ENCODE measurements at regions not wholly inside any gene's neighbourhood (a gene's known extent, or its start where the extent isn't known, plus 50 kb on each side); places are given as distances from the start of the nearest gene placed in this dataset.

- H3K4me3 ChIP-seq (ENCODE audit: low read depth, low read length, poor library complexity, severe bottlenecking), result no peak overlapping the region
- TF ChIP-seq EZH2 (IDR thresholded peaks at IDR 0.05; ENCODE audit: borderline replicate concordance, low read depth, low read length, poor library complexity, severe bottlenecking) (no peak), CTCF (conservative IDR thresholded peaks at IDR 0.05; ENCODE audit: low read depth, low read length) (no peak)
- H3K27me3 ChIP-seq (replicated peaks; ENCODE audit: insufficient read depth, low read depth, low read length, poor library complexity), result peaks cover 6% of the 10 kb centered on the region
- no peak overlapping the region for H3K27ac ChIP-seq (ENCODE audit: low read depth, low read length, poor library complexity, severe bottlenecking)
- H3K36me3 ChIP-seq (ENCODE audit: insufficient read depth, low read length, poor library complexity, severe bottlenecking), result no peaks in the 10 kb centered on the region
- POLR2A ChIA-PET (ENCODE audit: low non-redundant PET), result no interaction called here
- BruUV-seq (replicated peaks), result no TSS peak
- H3K9me3 ChIP-seq (ENCODE audit: low read depth, low read length, poor library complexity, severe bottlenecking), result no peaks in the 10 kb centered on the region
- no peaks in the 10 kb centered on the region for H3K4me1 ChIP-seq (ENCODE audit: insufficient read depth, low read length, poor library complexity, severe bottlenecking)
- intact Hi-C loops (cut with micrococcal nuclease; ENCODE audit: unreplicated experiment), result no loop called here
- CTCF ChIA-PET, result no interaction called here
- no peak for DNase-seq (ENCODE audit: low spot score)
These were observed 308.9 kb upstream of the MPDZ start for GRCh38 chr9:13588151-13589033.

GRCh38 chr9:13587571-13587970, 308.1 kb upstream of the MPDZ start:
- no peaks in the 10 kb centered on the region for H3K36me3 ChIP-seq (ENCODE audit: insufficient read depth, low read length, poor library complexity, severe bottlenecking)
- H3K9me3 ChIP-seq (ENCODE audit: low read depth, low read length, poor library complexity, severe bottlenecking), result no peaks in the 10 kb centered on the region
- CTCF ChIA-PET, result no interaction called here
- no TSS peak for BruUV-seq (replicated peaks)
- intact Hi-C loops (cut with micrococcal nuclease; ENCODE audit: unreplicated experiment), result no loop called here
- H3K4me1 ChIP-seq (ENCODE audit: insufficient read depth, low read length, poor library complexity, severe bottlenecking), result no peaks in the 10 kb centered on the region
- POLR2A ChIA-PET (ENCODE audit: low non-redundant PET), result no interaction called here
- no peak for TF ChIP-seq CTCF (conservative IDR thresholded peaks at IDR 0.05; ENCODE audit: low read depth, low read length)
- no peak for TF ChIP-seq EZH2 (IDR thresholded peaks at IDR 0.05; ENCODE audit: borderline replicate concordance, low read depth, low read length, poor library complexity, severe bottlenecking)
- H3K27ac ChIP-seq (ENCODE audit: low read depth, low read length, poor library complexity, severe bottlenecking), result no peak overlapping the region
- no peak for DNase-seq (ENCODE audit: low spot score)
- H3K4me3 ChIP-seq (ENCODE audit: low read depth, low read length, poor library complexity, severe bottlenecking), result no peak overlapping the region
- peaks cover 6% of the 10 kb centered on the region for H3K27me3 ChIP-seq (replicated peaks; ENCODE audit: insufficient read depth, low read depth, low read length, poor library complexity)

GRCh38 chr9:13586587-13587374, 307.3 kb upstream of the MPDZ start:
- TF ChIP-seq CTCF (conservative IDR thresholded peaks at IDR 0.05; ENCODE audit: low read depth, low read length) (no peak), EZH2 (IDR thresholded peaks at IDR 0.05; ENCODE audit: borderline replicate concordance, low read depth, low read length, poor library complexity, severe bottlenecking) (no peak)
- intact Hi-C loops (cut with micrococcal nuclease; ENCODE audit: unreplicated experiment), result no loop called here
- no TSS peak for BruUV-seq (replicated peaks)
- Histone ChIP-seq H3K4me3 (ENCODE audit: low read depth, low read length, poor library complexity, severe bottlenecking) (no peak overlapping the region), H3K36me3 (ENCODE audit: insufficient read depth, low read length, poor library complexity, severe bottlenecking) (no peaks in the 10 kb centered on the region), H3K27me3 (replicated peaks; ENCODE audit: insufficient read depth, low read depth, low read length, poor library complexity) (peaks cover 6% of the 10 kb centered on the region), H3K9me3 (ENCODE audit: low read depth, low read length, poor library complexity, severe bottlenecking) (no peaks in the 10 kb centered on the region), H3K27ac (ENCODE audit: low read depth, low read length, poor library complexity, severe bottlenecking) (no peak overlapping the region), H3K4me1 (ENCODE audit: insufficient read depth, low read length, poor library complexity, severe bottlenecking) (no peaks in the 10 kb centered on the region)
- DNase-seq (ENCODE audit: low spot score), result no peak
- POLR2A ChIA-PET (ENCODE audit: low non-redundant PET), result no interaction called here
- CTCF ChIA-PET, result no interaction called here

Measured in A673 (cell line).